A549 (cell line): ENCODE measurements at regions not wholly inside any gene's neighbourhood (a gene's known extent, or its start where the extent isn't known, plus 50 kb on each side); places are given as distances from the start of the nearest gene placed in this dataset.

Experiments used
- ATAC-seq, 2 experiments: fragments of 200-7000 bp in 1 of 2; fragments of >200 bp in 1 of 2; cut with Nextera tagmentation in 1 of 2; cut with Tn5 transposase in 1 of 2; 3 replicates each; pipeline versions ENCODE4 v1.8.0 to v1.9.1; 2018 to 2020; ENCODE audit warnings: mild to moderate bottlenecking in 1 of 2, moderate library complexity in 1 of 2
- CTCF ChIA-PET: fragments of 300-600 bp; sonication (Branson Sonifier 250); formaldehyde crosslinking; extraction: SDS; loops from one replicate; lab custom pipeline; 2021; ENCODE audit warnings: antibody characterized with exemption, inconsistent platforms; lab: Yijun Ruan, JAX
- POLR2A ChIA-PET: fragments of 350-600 bp; formaldehyde crosslinking; extraction: SDS; loops from one replicate; lab custom pipeline; 2021; ENCODE audit warnings: antibody characterized with exemption, inconsistent platforms; lab: Yijun Ruan, JAX
- DNase-seq, 2 experiments: peaks; one replicate each; pipeline versions ENCODE4 v3.0.0 to v3.0.0-alpha.2; 2011 to 2016; ENCODE audit warnings: low read depth in 1 of 2, low spot score in 1 of 2
- FAIRE-seq: peaks from 2 replicates; lab custom pipeline; 2011; peaks lifted over from hg19 to GRCh38; lab: Jason Lieb, UNC
- H3K27ac ChIP-seq, 2 experiments: fragments of >200 bp; sonication (Bioruptor Twin); formaldehyde crosslinking; 3 replicates each; pipeline ENCODE4 v1.5.1; 2016 to 2017
- H3K4me1 ChIP-seq: fragments of >200 bp; sonication (Bioruptor Twin); formaldehyde crosslinking; 3 replicates; pipeline ENCODE4 v1.6.1; 2016
- H3K4me2 ChIP-seq: fragments of >200 bp; sonication (Bioruptor Twin); formaldehyde crosslinking; 3 replicates; pipeline ENCODE4 v1.6.1; 2016
- H3K4me3 ChIP-seq: fragments of >200 bp; sonication (Bioruptor Twin); formaldehyde crosslinking; 3 replicates; pipeline ENCODE4 v1.5.1; 2016
- H3K9me3 ChIP-seq: fragments of >200 bp; sonication (Bioruptor Twin); formaldehyde crosslinking; 3 replicates; pipeline ENCODE4 v1.6.1; 2016
- ATOH8 ChIP-seq: fragments of 250-450 bp; sonication (Bioruptor Pico); IDR thresholded peaks from 2 replicates; pipeline ENCODE4 v1.5.0; 2020; ENCODE audit warnings: low read depth, mild to moderate bottlenecking, moderate library complexity
- CBX2 ChIP-seq: fragments of 200-600 bp; sonication (generic); IDR thresholded peaks from 2 replicates; pipeline ENCODE4 v1.6.1; 2016; ENCODE audit warnings: low read depth, mild to moderate bottlenecking, borderline replicate concordance
- CBX8 ChIP-seq: fragments of 200-600 bp; sonication (generic); IDR thresholded peaks from 2 replicates; pipeline ENCODE4 v1.6.1; 2016
- EHMT2 ChIP-seq: fragments of 200-600 bp; sonication (generic); IDR thresholded peaks from 2 replicates; pipeline ENCODE4 v1.6.1; 2016; ENCODE audit warnings: antibody characterized with exemption, low read depth, mild to moderate bottlenecking, moderate library complexity
- EP300 ChIP-seq, 2 experiments: fragments of >200 bp; sonication (Bioruptor Twin); formaldehyde crosslinking; IDR thresholded peaks; 2 replicates in 1 of 2; 3 replicates in 1 of 2; pipeline ENCODE4 v1.6.1; 2016 to 2017
- FOSL2 ChIP-seq, 2 experiments: fragments of 450-650 bp in 1 of 2; fragments of >200 bp in 1 of 2; sonication (Bioruptor Twin) in 1 of 2; formaldehyde crosslinking; IDR thresholded peaks; 2 replicates each; pipeline versions ENCODE4 v1.5.0 to v1.6.1; 2016 to 2020; ENCODE audit warnings: mild to moderate bottlenecking in 1 of 2, moderate library complexity in 1 of 2
- GATA3 ChIP-seq: IDR thresholded peaks from 2 replicates; pipeline ENCODE4 v1.6.1; 2012; ENCODE audit warnings: borderline replicate concordance
- HEYL ChIP-seq: fragments of 250-450 bp; sonication (Bioruptor Pico); IDR thresholded peaks from 2 replicates; pipeline ENCODE4 v1.8.0; 2021; ENCODE audit warnings: mild to moderate bottlenecking, moderate library complexity
- HMGXB4 ChIP-seq: fragments of 250-450 bp; sonication (Bioruptor Pico); IDR thresholded peaks from 2 replicates; pipeline ENCODE4 v1.5.0; 2021; ENCODE audit warnings: mild to moderate bottlenecking, moderate library complexity, borderline replicate concordance
- HOXA7 ChIP-seq: fragments of 250-450 bp; sonication (Bioruptor Pico); IDR thresholded peaks from 2 replicates; pipeline ENCODE4 v1.5.0; 2020; ENCODE audit warnings: mild to moderate bottlenecking, moderate library complexity
- HOXB5 ChIP-seq: fragments of 250-450 bp; sonication (Bioruptor Pico); IDR thresholded peaks from 2 replicates; pipeline ENCODE4 v1.5.0; 2020; ENCODE audit warnings: mild to moderate bottlenecking, moderate library complexity
- JUN ChIP-seq, 2 experiments: fragments of >200 bp; sonication (Bioruptor Twin); formaldehyde crosslinking; IDR thresholded peaks; 2 replicates in 1 of 2; 3 replicates in 1 of 2; pipeline ENCODE4 v1.6.1; 2016 to 2017
- JUNB ChIP-seq: fragments of >200 bp; sonication (Bioruptor Twin); formaldehyde crosslinking; IDR thresholded peaks from 2 replicates; pipeline ENCODE4 v1.6.1; 2016
- KDM1A ChIP-seq: fragments of 200-600 bp; sonication (generic); IDR thresholded peaks from 2 replicates; pipeline ENCODE4 v1.6.1; 2016; ENCODE audit warnings: low read depth, mild to moderate bottlenecking
- MYC ChIP-seq: IDR thresholded peaks from 2 replicates; pipeline ENCODE4 v1.6.1; 2012; ENCODE audit warnings: mild to moderate bottlenecking, inconsistent platforms, low read length, improper control_type of control experiment, borderline replicate concordance
- NPAS2 ChIP-seq: fragments of 250-450 bp; sonication (Bioruptor Pico); IDR thresholded peaks from 2 replicates; pipeline ENCODE4 v1.8.0; 2022; ENCODE audit warnings: mild to moderate bottlenecking, moderate library complexity, borderline replicate concordance
- NR3C1 ChIP-seq: fragments of >200 bp; sonication (Bioruptor Twin); formaldehyde crosslinking; IDR thresholded peaks from 3 replicates; pipeline ENCODE4 v1.6.1; 2017
- POLR2A ChIP-seq: IDR thresholded peaks from 2 replicates; pipeline ENCODE4 v1.6.1; 2012; ENCODE audit warnings: mild to moderate bottlenecking, low read length
- POLR2AphosphoS2 ChIP-seq: conservative IDR thresholded peaks from 2 replicates; pipeline ENCODE4 v1.6.1; 2012; ENCODE audit warnings: low read length, improper control_type of control experiment, inconsistent platforms
- RFX5 ChIP-seq: fragments of 450-650 bp; IDR thresholded peaks from 2 replicates; pipeline ENCODE4 v1.7.1; 2014; ENCODE audit warnings: antibody characterized with exemption, mild to moderate bottlenecking, moderate library complexity
- RNF2 ChIP-seq: fragments of 200-600 bp; sonication (generic); IDR thresholded peaks from 2 replicates; pipeline ENCODE4 v1.6.1; 2016; ENCODE audit warnings: low read depth, mild to moderate bottlenecking, antibody characterized with exemption, moderate library complexity, borderline replicate concordance
- ZC3H11A ChIP-seq: fragments of 450-650 bp; IDR thresholded peaks from 2 replicates; pipeline ENCODE4 v1.6.1; 2014; ENCODE audit warnings: antibody characterized with exemption, mild to moderate bottlenecking
- ZFP36 ChIP-seq: fragments of 450-650 bp; IDR thresholded peaks from 2 replicates; pipeline ENCODE4 v1.6.1; 2014; ENCODE audit warnings: borderline replicate concordance; ENCODE audit not compliant: partially characterized antibody
- ZSCAN20 ChIP-seq: fragments of 250-450 bp; sonication (Bioruptor Pico); IDR thresholded peaks from 2 replicates; pipeline ENCODE4 v1.8.0; 2022; ENCODE audit warnings: mild to moderate bottlenecking, moderate library complexity
- WGBS: methylation state at CpG from one replicate; pipeline ENCODE4 v1.1.6; 2017; ENCODE audit errors: missing lambda C conversion rate; 5-methylcytosine and 5-hydroxymethylcytosine counted together
- TF ChIP-seq, protein P1 (sequence below): IDR thresholded peaks from 2 replicates; pipeline ENCODE4 v1.6.1; 2012
- TF ChIP-seq, protein P2 (sequence below): fragments of >200 bp; sonication (Bioruptor Twin); formaldehyde crosslinking; IDR thresholded peaks from 3 replicates; pipeline ENCODE4 v1.5.1; 2016
- TF ChIP-seq, protein P3 (sequence below): fragments of 200-600 bp; sonication (generic); IDR thresholded peaks from 2 replicates; pipeline ENCODE4 v1.6.1; 2016; ENCODE audit warnings: antibody characterized with exemption, mild to moderate bottlenecking, moderate library complexity

DNA sequence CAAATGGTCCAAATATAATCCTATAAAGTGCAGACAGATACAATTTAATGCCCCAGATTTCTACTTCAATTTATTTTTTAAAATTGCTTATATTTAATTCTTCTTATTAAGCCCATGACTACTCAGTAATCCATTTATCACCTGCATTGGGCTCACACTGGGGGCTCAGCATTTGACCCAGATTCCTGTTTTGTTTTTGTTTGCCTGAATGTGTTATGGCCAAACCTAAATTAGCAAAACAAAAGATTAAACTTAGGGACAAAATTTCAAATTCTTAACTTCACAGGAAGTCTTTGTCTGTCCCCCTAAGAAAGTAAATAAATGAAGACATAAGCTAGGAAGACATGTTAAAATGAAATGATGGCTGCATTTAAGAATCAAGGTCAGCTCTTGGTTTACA is 322.3 kb downstream of the RMST start:
- no peak for DNase-seq
- TF ChIP-seq ZC3H11A (no peak), ATOH8 (CRISPR knock-in tag) (no peak), CBX2 (no peak), POLR2A (no peak), HOXB5 (CRISPR knock-in tag) (no peak), JUN (IDR thresholded peaks at IDR 0.05) (no peak), ZFP36 (no peak), RNF2 (no peak), FOSL2 (IDR thresholded peaks at IDR 0.05) (no peak), FOSL2 (CRISPR knock-in tag; IDR thresholded peaks at IDR 0.05) (no peak), CBX8 (no peak), ZSCAN20 (no peak), EHMT2 (no peak)
- TF ChIP-seq, protein P1, sequence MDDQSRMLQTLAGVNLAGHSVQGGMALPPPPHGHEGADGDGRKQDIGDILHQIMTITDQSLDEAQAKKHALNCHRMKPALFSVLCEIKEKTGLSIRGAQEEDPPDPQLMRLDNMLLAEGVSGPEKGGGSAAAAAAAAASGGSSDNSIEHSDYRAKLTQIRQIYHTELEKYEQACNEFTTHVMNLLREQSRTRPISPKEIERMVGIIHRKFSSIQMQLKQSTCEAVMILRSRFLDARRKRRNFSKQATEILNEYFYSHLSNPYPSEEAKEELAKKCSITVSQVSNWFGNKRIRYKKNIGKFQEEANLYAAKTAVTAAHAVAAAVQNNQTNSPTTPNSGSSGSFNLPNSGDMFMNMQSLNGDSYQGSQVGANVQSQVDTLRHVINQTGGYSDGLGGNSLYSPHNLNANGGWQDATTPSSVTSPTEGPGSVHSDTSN: no peak
- TF ChIP-seq, protein P2, sequence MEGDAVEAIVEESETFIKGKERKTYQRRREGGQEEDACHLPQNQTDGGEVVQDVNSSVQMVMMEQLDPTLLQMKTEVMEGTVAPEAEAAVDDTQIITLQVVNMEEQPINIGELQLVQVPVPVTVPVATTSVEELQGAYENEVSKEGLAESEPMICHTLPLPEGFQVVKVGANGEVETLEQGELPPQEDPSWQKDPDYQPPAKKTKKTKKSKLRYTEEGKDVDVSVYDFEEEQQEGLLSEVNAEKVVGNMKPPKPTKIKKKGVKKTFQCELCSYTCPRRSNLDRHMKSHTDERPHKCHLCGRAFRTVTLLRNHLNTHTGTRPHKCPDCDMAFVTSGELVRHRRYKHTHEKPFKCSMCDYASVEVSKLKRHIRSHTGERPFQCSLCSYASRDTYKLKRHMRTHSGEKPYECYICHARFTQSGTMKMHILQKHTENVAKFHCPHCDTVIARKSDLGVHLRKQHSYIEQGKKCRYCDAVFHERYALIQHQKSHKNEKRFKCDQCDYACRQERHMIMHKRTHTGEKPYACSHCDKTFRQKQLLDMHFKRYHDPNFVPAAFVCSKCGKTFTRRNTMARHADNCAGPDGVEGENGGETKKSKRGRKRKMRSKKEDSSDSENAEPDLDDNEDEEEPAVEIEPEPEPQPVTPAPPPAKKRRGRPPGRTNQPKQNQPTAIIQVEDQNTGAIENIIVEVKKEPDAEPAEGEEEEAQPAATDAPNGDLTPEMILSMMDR: no peak
- TF ChIP-seq, all 56 proteins: peak for 0
- FAIRE-seq (no peak), ATAC-seq (no peak)
- Histone ChIP-seq H3K4me2 (no peak overlapping the region), H3K27ac (no peak overlapping the region), H3K4me1 (no peaks in the 10 kb centered on the region), H3K4me3 (no peak overlapping the region), H3K9me3 (no peaks in the 10 kb centered on the region)
- ChIA-PET CTCF (no interaction called here), POLR2A (no interaction called here)

GRCh38 chr12:97790281-97790680 is 327.7 kb downstream of the RMST start:
- ChIA-PET POLR2A (no interaction called here), CTCF (interaction anchor here (0.7 kb wide), 1 partner anchor 509 kb away, joined by 3 read pairs; no protein-coding TSS in a partner anchor)
- DNase-seq: no peak
- Histone ChIP-seq H3K4me3 (no peak overlapping the region), H3K9me3 (peaks cover 2% of the 10 kb centered on the region; the same call in 2 of the 3 replicates), H3K4me2 (no peak overlapping the region), H3K27ac (no peak overlapping the region), H3K4me1 (no peaks in the 10 kb centered on the region)
- ATAC-seq: no peak
- WGBS: 3% methylated on average over 1 of the region's 1 CpG
- FAIRE-seq: no peak
- TF ChIP-seq MYC (no peak), HMGXB4 (CRISPR knock-in tag) (no peak), JUN (IDR thresholded peaks at IDR 0.05) (no peak), RNF2 (no peak), JUNB (no peak), NPAS2 (no peak), POLR2AphosphoS2 (no peak), HEYL (CRISPR knock-in tag) (no peak), ZFP36 (no peak), KDM1A (no peak), EP300 (IDR thresholded peaks at IDR 0.05) (no peak), GATA3 (no peak), HOXA7 (CRISPR knock-in tag) (no peak), POLR2A (no peak), EHMT2 (no peak), RFX5 (no peak), NR3C1 (no peak), FOSL2 (IDR thresholded peaks at IDR 0.05) (no peak), FOSL2 (CRISPR knock-in tag; IDR thresholded peaks at IDR 0.05) (no peak)
- TF ChIP-seq, protein P1: no peak
- TF ChIP-seq, protein P3, sequence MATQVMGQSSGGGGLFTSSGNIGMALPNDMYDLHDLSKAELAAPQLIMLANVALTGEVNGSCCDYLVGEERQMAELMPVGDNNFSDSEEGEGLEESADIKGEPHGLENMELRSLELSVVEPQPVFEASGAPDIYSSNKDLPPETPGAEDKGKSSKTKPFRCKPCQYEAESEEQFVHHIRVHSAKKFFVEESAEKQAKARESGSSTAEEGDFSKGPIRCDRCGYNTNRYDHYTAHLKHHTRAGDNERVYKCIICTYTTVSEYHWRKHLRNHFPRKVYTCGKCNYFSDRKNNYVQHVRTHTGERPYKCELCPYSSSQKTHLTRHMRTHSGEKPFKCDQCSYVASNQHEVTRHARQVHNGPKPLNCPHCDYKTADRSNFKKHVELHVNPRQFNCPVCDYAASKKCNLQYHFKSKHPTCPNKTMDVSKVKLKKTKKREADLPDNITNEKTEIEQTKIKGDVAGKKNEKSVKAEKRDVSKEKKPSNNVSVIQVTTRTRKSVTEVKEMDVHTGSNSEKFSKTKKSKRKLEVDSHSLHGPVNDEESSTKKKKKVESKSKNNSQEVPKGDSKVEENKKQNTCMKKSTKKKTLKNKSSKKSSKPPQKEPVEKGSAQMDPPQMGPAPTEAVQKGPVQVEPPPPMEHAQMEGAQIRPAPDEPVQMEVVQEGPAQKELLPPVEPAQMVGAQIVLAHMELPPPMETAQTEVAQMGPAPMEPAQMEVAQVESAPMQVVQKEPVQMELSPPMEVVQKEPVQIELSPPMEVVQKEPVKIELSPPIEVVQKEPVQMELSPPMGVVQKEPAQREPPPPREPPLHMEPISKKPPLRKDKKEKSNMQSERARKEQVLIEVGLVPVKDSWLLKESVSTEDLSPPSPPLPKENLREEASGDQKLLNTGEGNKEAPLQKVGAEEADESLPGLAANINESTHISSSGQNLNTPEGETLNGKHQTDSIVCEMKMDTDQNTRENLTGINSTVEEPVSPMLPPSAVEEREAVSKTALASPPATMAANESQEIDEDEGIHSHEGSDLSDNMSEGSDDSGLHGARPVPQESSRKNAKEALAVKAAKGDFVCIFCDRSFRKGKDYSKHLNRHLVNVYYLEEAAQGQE: no peak
